Memory B cell (primary cell): ENCODE measurements at regions not wholly inside any gene's neighbourhood (a gene's known extent, or its start where the extent isn't known, plus 50 kb on each side); places are given as distances from the start of the nearest gene placed in this dataset.
A peak's percentile ranks its signal among the peaks of the same experiment; 100 is the strongest.

ENCODE experiments used
- ATAC-seq: fragments of 150-1000 bp; cut with Tn5 transposase; 2 replicates; pipeline ENCODE4 v1.10.0; 2021; ENCODE audit warnings: low read depth, mild to moderate bottlenecking, moderate library complexity
- DNase-seq, 2 donors: peaks; one replicate each; pipeline ENCODE4 v3.0.0; 2022; ENCODE audit warnings: low spot score in 2 of 2
- H3K27ac Mint-ChIP-seq: one replicate; pipeline ENCODE4 v1.8.0; 2022; ENCODE audit warnings: mild to moderate bottlenecking, moderate library complexity, mixed read lengths
- H3K27me3 Mint-ChIP-seq: one replicate; pipeline ENCODE4 v1.8.0; 2022; ENCODE audit warnings: mixed read lengths
- H3K36me3 Mint-ChIP-seq: one replicate; pipeline ENCODE4 v1.8.0; 2022; ENCODE audit warnings: mild to moderate bottlenecking, mixed read lengths
- H3K4me1 Mint-ChIP-seq: one replicate; pipeline ENCODE4 v1.8.0; 2022; ENCODE audit warnings: mixed read lengths
- H3K4me3 Mint-ChIP-seq: one replicate; pipeline ENCODE4 v1.8.0; 2022; ENCODE audit warnings: mild to moderate bottlenecking, moderate library complexity, mixed read lengths
- H3K9me3 Mint-ChIP-seq: one replicate; pipeline ENCODE4 v1.8.0; 2022; ENCODE audit warnings: mixed read lengths

GRCh38 chr12:108462686-108463085, 52.4 kb upstream of the FICD start:
- Mint-ChIP-seq H3K27ac (no peak overlapping the region), H3K4me3 (no peak overlapping the region)
- ATAC-seq, result no peak

GRCh38 chr12:108461058-108461660, 53.9 kb upstream of the FICD start:
- Mint-ChIP-seq H3K4me3 (no peak overlapping the region), H3K4me1 (no peaks in the 10 kb centered on the region), H3K36me3 (no peaks in the 10 kb centered on the region), H3K27me3 (peaks cover 23% of the 10 kb centered on the region), H3K9me3 (no peaks in the 10 kb centered on the region), H3K27ac (no peak overlapping the region)
- ATAC-seq, result no peak
- DNase-seq, result no peak

More at GRCh38 chr12:108462686-108463085, 52.4 kb upstream of the FICD start:
- H3K4me1 Mint-ChIP-seq, result no peaks in the 10 kb centered on the region
- no peaks in the 10 kb centered on the region for H3K9me3 Mint-ChIP-seq
- H3K36me3 Mint-ChIP-seq, result no peaks in the 10 kb centered on the region
- H3K27me3 Mint-ChIP-seq, result peaks cover 20% of the 10 kb centered on the region
- DNase-seq, result no peak

GRCh38 chr12:108459149-108459548, 55.9 kb upstream of the FICD start:
- no peak overlapping the region for H3K4me3 Mint-ChIP-seq
- DNase-seq (no peak), ATAC-seq (no peak)
- H3K4me1 Mint-ChIP-seq, result no peaks in the 10 kb centered on the region
- no peaks in the 10 kb centered on the region for H3K9me3 Mint-ChIP-seq
- H3K27me3 Mint-ChIP-seq, result peaks cover 16% of the 10 kb centered on the region
- no peak overlapping the region for H3K27ac Mint-ChIP-seq
- no peaks in the 10 kb centered on the region for H3K36me3 Mint-ChIP-seq

- no peak for ATAC-seq
These were observed 57.2 kb upstream of the FICD start for GRCh38 chr12:108457734-108458361.

GRCh38 chr12:108457006-108457733, 57.9 kb upstream of the FICD start:
- Mint-ChIP-seq H3K4me3 (no peak overlapping the region), H3K9me3 (no peaks in the 10 kb centered on the region), H3K4me1 (no peaks in the 10 kb centered on the region), H3K36me3 (no peaks in the 10 kb centered on the region), H3K27ac (no peak overlapping the region), H3K27me3 (peaks cover 10% of the 10 kb centered on the region)
- ATAC-seq (peak; percentile 58), DNase-seq (peak in 1 of 2 donors; percentile 23)

More at GRCh38 chr12:108457734-108458361, 57.2 kb upstream of the FICD start:
- Mint-ChIP-seq H3K27me3 (peaks cover 14% of the 10 kb centered on the region), H3K27ac (no peak overlapping the region), H3K9me3 (no peaks in the 10 kb centered on the region), H3K4me1 (no peaks in the 10 kb centered on the region), H3K4me3 (no peak overlapping the region), H3K36me3 (no peaks in the 10 kb centered on the region)
- no peak for DNase-seq

GRCh38 chr12:108455706-108456105, 59.4 kb upstream of the FICD start:
- no peak for ATAC-seq
- Mint-ChIP-seq H3K4me3 (no peak overlapping the region), H3K9me3 (peaks cover 2% of the 10 kb centered on the region), H3K4me1 (no peaks in the 10 kb centered on the region), H3K27ac (no peak overlapping the region), H3K27me3 (peaks cover 16% of the 10 kb centered on the region), H3K36me3 (no peaks in the 10 kb centered on the region)
- no peak for DNase-seq

- Mint-ChIP-seq H3K4me3 (no peak overlapping the region), H3K36me3 (no peaks in the 10 kb centered on the region), H3K4me1 (no peaks in the 10 kb centered on the region), H3K27me3 (peaks cover 15% of the 10 kb centered on the region), H3K27ac (no peak overlapping the region), H3K9me3 (peaks cover 2% of the 10 kb centered on the region)
- ATAC-seq, result no peak
- no peak for DNase-seq
These were observed 60.4 kb upstream of the FICD start for GRCh38 chr12:108454539-108455139.

GRCh38 chr12:108449478-108449877, 65.6 kb upstream of the FICD start:
- no peak for ATAC-seq
- Mint-ChIP-seq H3K4me3 (no peak overlapping the region), H3K9me3 (peaks cover 2% of the 10 kb centered on the region), H3K4me1 (no peaks in the 10 kb centered on the region), H3K27me3 (peaks cover 19% of the 10 kb centered on the region), H3K27ac (no peak overlapping the region), H3K36me3 (no peaks in the 10 kb centered on the region)
- DNase-seq, result no peak

- Mint-ChIP-seq H3K9me3 (peaks cover 2% of the 10 kb centered on the region), H3K27ac (no peak overlapping the region), H3K4me3 (no peak overlapping the region), H3K27me3 (peaks cover 18% of the 10 kb centered on the region), H3K36me3 (no peaks in the 10 kb centered on the region), H3K4me1 (no peaks in the 10 kb centered on the region)
- ATAC-seq, result no peak
- DNase-seq, result no peak
These were observed 66.8 kb upstream of the FICD start for GRCh38 chr12:108448246-108448645.

- no peak for ATAC-seq
These were observed 67.8 kb upstream of the FICD start for GRCh38 chr12:108447168-108447832.

GRCh38 chr12:108446766-108447165, 68.3 kb upstream of the FICD start:
- Mint-ChIP-seq H3K4me3 (no peak overlapping the region), H3K27ac (no peak overlapping the region), H3K9me3 (no peaks in the 10 kb centered on the region), H3K36me3 (no peaks in the 10 kb centered on the region), H3K4me1 (peaks cover 4% of the 10 kb centered on the region), H3K27me3 (peaks cover 16% of the 10 kb centered on the region)
- ATAC-seq (no peak), DNase-seq (no peak)

More at GRCh38 chr12:108447168-108447832, 67.8 kb upstream of the FICD start:
- Mint-ChIP-seq H3K4me3 (no peak overlapping the region), H3K27me3 (peaks cover 18% of the 10 kb centered on the region), H3K36me3 (no peaks in the 10 kb centered on the region), H3K27ac (no peak overlapping the region), H3K9me3 (peaks cover 2% of the 10 kb centered on the region), H3K4me1 (no peaks in the 10 kb centered on the region)
- no peak for DNase-seq

- Mint-ChIP-seq H3K4me1 (peaks cover 4% of the 10 kb centered on the region), H3K9me3 (peaks cover 2% of the 10 kb centered on the region), H3K27ac (no peak overlapping the region), H3K4me3 (no peak overlapping the region), H3K36me3 (no peaks in the 10 kb centered on the region), H3K27me3 (peaks cover 9% of the 10 kb centered on the region)
- no peak for ATAC-seq
- DNase-seq, result no peak
These were observed 72.2 kb upstream of the FICD start for GRCh38 chr12:108442910-108443309.

- DNase-seq (no peak), ATAC-seq (no peak)
- no peaks in the 10 kb centered on the region for H3K36me3 Mint-ChIP-seq
- H3K4me3 Mint-ChIP-seq, result no peak overlapping the region
- no peak overlapping the region for H3K27ac Mint-ChIP-seq
- H3K27me3 Mint-ChIP-seq, result peaks cover 9% of the 10 kb centered on the region
- H3K9me3 Mint-ChIP-seq, result peaks cover 2% of the 10 kb centered on the region
- H3K4me1 Mint-ChIP-seq, result peaks cover 4% of the 10 kb centered on the region
These were observed 73.0 kb upstream of the FICD start for GRCh38 chr12:108442067-108442466.

- ATAC-seq, result no peak
- Mint-ChIP-seq H3K27ac (no peak overlapping the region), H3K4me3 (no peak overlapping the region), H3K4me1 (peaks cover 4% of the 10 kb centered on the region), H3K9me3 (peaks cover 2% of the 10 kb centered on the region), H3K36me3 (no peaks in the 10 kb centered on the region), H3K27me3 (peaks cover 9% of the 10 kb centered on the region)
- DNase-seq, result no peak
These were observed 73.5 kb upstream of the FICD start for GRCh38 chr12:108441549-108441948.
